ENCODE measurements at regions not wholly inside any gene's neighbourhood (a gene's known extent, or its start where the extent isn't known, plus 50 kb on each side); places are given as distances from the start of the nearest gene placed in this dataset.

DNA sequence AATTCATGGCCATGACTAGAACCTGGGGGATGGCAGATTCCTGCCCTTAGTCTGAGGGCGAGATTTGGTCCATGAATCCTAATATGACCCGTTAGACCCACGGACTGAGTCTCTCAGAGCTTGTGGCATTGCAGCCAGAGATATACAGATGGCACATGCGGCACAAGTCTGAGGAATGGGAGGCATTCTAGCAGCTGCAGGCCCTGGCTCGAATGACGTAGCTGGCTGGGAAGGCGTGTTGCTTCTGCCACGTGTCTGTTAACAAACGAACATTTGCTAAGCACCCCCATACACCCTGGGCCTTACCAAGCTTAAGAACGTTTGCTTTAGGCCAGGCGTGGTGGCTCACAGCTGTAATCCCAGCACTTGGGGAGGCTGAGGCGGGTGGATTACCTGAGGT is 68.0 kb downstream of the CD164 start:
- CTCF ChIA-PET (ENCODE audit: partially characterized antibody) = interaction anchor here (1.0 to 1.5 kb wide), 3 partner anchors 18 to 126 kb away, joined by 3 to 5 read pairs (median 4); no protein-coding TSS in a partner anchor
- DNase-seq (ENCODE audit: low read depth in 1 of 2, low spot score in 2 of 2) = no peak
- H3K4ac ChIP-seq (replicated peaks; ENCODE audit: insufficient read length, low read depth, low read length) = no peak overlapping the region
- TF ChIP-seq BACH1 (IDR thresholded peaks at IDR 0.05; ENCODE audit: low read length) = no peak
- no peak for TF ChIP-seq CBX8 (IDR thresholded peaks at IDR 0.05; ENCODE audit: borderline replicate concordance, low read depth, low read length)
- no peak for TF ChIP-seq SIX5 (IDR thresholded peaks at IDR 0.05; ENCODE audit: low read depth, low read length)
- TF ChIP-seq HDAC2 (IDR thresholded peaks at IDR 0.05; ENCODE audit: borderline replicate concordance in 1 of 2, low read depth in 2 of 2, low read length in 2 of 2) = no peak
- no peak for TF ChIP-seq SAP30 (IDR thresholded peaks at IDR 0.05; ENCODE audit: insufficient read depth, insufficient replicate concordance, low read length)
- TF ChIP-seq POLR2A (IDR thresholded peaks at IDR 0.05; ENCODE audit: control extremely low read depth in 1 of 2, low read depth in 2 of 2, low read length in 2 of 2) = no peak
- TF ChIP-seq RBBP5 (IDR thresholded peaks at IDR 0.05; ENCODE audit: borderline replicate concordance, low read depth, low read length) = no peak
- no peak for TF ChIP-seq MAFK (IDR thresholded peaks at IDR 0.05; ENCODE audit: low read depth, low read length)
- TF ChIP-seq, protein P1, sequence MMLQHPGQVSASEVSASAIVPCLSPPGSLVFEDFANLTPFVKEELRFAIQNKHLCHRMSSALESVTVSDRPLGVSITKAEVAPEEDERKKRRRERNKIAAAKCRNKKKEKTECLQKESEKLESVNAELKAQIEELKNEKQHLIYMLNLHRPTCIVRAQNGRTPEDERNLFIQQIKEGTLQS (IDR thresholded peaks at IDR 0.05; ENCODE audit: insufficient read depth, low read depth, low read length) = no peak
- TF ChIP-seq RXRA (IDR thresholded peaks at IDR 0.05; ENCODE audit: insufficient read depth, low read depth, low read length) = no peak

More for the DNA sequence above, 68.0 kb downstream of the CD164 start:
- Histone ChIP-seq H2BK15ac (ENCODE audit: low read length) (no peak overlapping the region), H2BK5ac (ENCODE audit: low read depth, low read length) (no peak overlapping the region), H3K4me1 (replicated peaks in 1 of 4; ENCODE audit: control insufficient read depth in 3 of 4, insufficient read depth in 4 of 4, low read length in 3 of 4) (no peaks in the 10 kb centered on the region), H3K23ac (ENCODE audit: insufficient read length) (no peak overlapping the region), H4K20me1 (replicated peaks in 1 of 2; ENCODE audit: control insufficient read depth in 1 of 2, insufficient read depth in 2 of 2, low read length in 2 of 2) (no peaks in the 10 kb centered on the region), H3K56ac (replicated peaks; ENCODE audit: insufficient read length, low read depth, low read length) (no peak overlapping the region), H2BK20ac (ENCODE audit: low read length) (no peak overlapping the region), H3K27ac (ENCODE audit: low read depth, low read length) (no peak overlapping the region), H3K79me1 (ENCODE audit: low read depth, low read length) (no peaks in the 10 kb centered on the region), H3K9me3 (ENCODE audit: insufficient read depth in 2 of 2, low read depth in 1 of 2, low read length in 1 of 2) (no peaks in the 10 kb centered on the region), H4K8ac (ENCODE audit: extremely low read depth, insufficient read depth, low read length) (no peak overlapping the region; the same call in 1 of the 2 replicates), H2BK120ac (replicated peaks; ENCODE audit: low read depth, low read length) (no peak overlapping the region), H2BK12ac (ENCODE audit: low read depth, low read length) (no peak overlapping the region), H2AK5ac (ENCODE audit: low read depth, low read length) (no peak overlapping the region), H3K79me2 (ENCODE audit: control insufficient read depth in 1 of 2, insufficient read depth in 2 of 2, low read length in 2 of 2) (no peaks in the 10 kb centered on the region), H3K36me3 (ENCODE audit: control insufficient read depth in 2 of 4, insufficient read depth in 4 of 4, low read length in 3 of 4) (no peaks in the 10 kb centered on the region), H3K18ac (ENCODE audit: extremely low read depth, low read length) (no peak overlapping the region), H3K14ac (ENCODE audit: insufficient read length) (no peak overlapping the region), H3K27me3 (replicated peaks in 1 of 4; ENCODE audit: control insufficient read depth in 3 of 4, extremely low read depth in 1 of 4, insufficient read depth in 3 of 4, low read length in 3 of 4) (no peaks in the 10 kb centered on the region; a peak in 1 of 7 replicates), H4K5ac (ENCODE audit: insufficient read length, low read depth, low read length) (no peak overlapping the region), H3K4me2 (ENCODE audit: insufficient read depth in 1 of 2, low read depth in 2 of 2, low read length in 2 of 2) (no peak overlapping the region), H3K9ac (replicated peaks in 1 of 4; ENCODE audit: extremely low read depth in 1 of 4, low read depth in 3 of 4, low read length in 3 of 4) (no peak overlapping the region), H3K23me2 (ENCODE audit: low read depth, low read length) (no peaks in the 10 kb centered on the region), H4K91ac (replicated peaks; ENCODE audit: insufficient read length, low read length) (no peak overlapping the region), H3K4me3 (ENCODE audit: extremely low read depth in 1 of 4, insufficient read depth in 2 of 4, low read depth in 3 of 4, low read length in 4 of 4) (no peak overlapping the region), H2AFZ (ENCODE audit: low read length) (no peak overlapping the region)
- no peak for FAIRE-seq
- POLR2A ChIA-PET (ENCODE audit: partially characterized antibody) = interaction anchor here (0.6 kb wide), 1 partner anchor 63 kb away, joined by 4 read pairs; no protein-coding TSS in a partner anchor
- WGBS, 2 experiments (ENCODE audit: extremely low coverage in 1 of 2, insufficient coverage in 1 of 2, insufficient read length in 1 of 2, insufficient replicate concordance in 2 of 2, low coverage in 1 of 2, low lambda C conversion rate in 2 of 2, missing lambda C conversion rate in 1 of 2) = 86% methylated on average over 12 of the region's 12 CpGs; no CpG with 5 or more reads in 1 of the 2 experiments
